Lower leg skin (tissue), 3 donors: ENCODE measurements at regions not wholly inside any gene's neighbourhood (a gene's known extent, or its start where the extent isn't known, plus 50 kb on each side); places are given as distances from the start of the nearest gene placed in this dataset.

Experiments
- CTCF ChIP-seq, 3 donors: fragments of 450-650 bp; IDR thresholded peaks; one replicate each; pipeline ENCODE4 v1.5.1; 2016; ENCODE audit warnings: antibody characterized with exemption in 3 of 3, mild to moderate bottlenecking in 3 of 3, moderate library complexity in 2 of 3
- POLR2A ChIP-seq, 2 donors: fragments of 450-650 bp; IDR thresholded peaks; one replicate each; pipeline ENCODE4 v1.6.1; 2016 to 2017; ENCODE audit warnings: antibody characterized with exemption in 2 of 2, mild to moderate bottlenecking in 1 of 2, moderate library complexity in 1 of 2

- TF ChIP-seq CTCF (IDR thresholded peaks at IDR 0.05) (no peak), POLR2A (IDR thresholded peaks at IDR 0.05) (no peak)
These were observed 458.7 kb upstream of the CNTNAP5 start for GRCh38 chr2:123566291-123566946.
